ENCODE measurements at regions not wholly inside any gene's neighbourhood (a gene's known extent, or its start where the extent isn't known, plus 50 kb on each side); places are given as distances from the start of the nearest gene placed in this dataset.

DNA sequence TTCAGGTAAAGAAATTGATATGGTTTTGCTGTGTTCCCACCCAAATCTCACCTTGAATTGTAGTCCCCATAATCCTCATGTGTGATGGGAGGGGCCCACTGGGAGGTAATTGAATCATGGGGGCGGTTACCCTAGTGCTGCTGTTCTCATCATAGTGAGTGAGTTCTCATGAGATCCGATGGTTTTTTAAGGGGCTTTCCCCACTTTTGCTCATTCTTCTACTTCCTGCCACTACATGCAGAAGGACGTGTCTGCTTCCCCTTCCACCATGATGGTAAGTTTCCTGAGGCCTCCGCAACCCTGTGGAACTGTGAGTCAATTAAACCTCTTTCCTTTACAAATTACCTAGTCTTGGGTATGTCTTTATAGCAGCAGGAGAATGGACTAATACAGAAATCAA lies 69.3 kb downstream of the MIS18A start:
- no peak overlapping the region for H3K4me3 ChIP-seq (ENCODE audit: low read depth, poor library complexity, severe bottlenecking)
- intact Hi-C loops (cut with DNase I; ENCODE audit: low total_unique reads) = no loop called here
- TF ChIP-seq, protein P1, sequence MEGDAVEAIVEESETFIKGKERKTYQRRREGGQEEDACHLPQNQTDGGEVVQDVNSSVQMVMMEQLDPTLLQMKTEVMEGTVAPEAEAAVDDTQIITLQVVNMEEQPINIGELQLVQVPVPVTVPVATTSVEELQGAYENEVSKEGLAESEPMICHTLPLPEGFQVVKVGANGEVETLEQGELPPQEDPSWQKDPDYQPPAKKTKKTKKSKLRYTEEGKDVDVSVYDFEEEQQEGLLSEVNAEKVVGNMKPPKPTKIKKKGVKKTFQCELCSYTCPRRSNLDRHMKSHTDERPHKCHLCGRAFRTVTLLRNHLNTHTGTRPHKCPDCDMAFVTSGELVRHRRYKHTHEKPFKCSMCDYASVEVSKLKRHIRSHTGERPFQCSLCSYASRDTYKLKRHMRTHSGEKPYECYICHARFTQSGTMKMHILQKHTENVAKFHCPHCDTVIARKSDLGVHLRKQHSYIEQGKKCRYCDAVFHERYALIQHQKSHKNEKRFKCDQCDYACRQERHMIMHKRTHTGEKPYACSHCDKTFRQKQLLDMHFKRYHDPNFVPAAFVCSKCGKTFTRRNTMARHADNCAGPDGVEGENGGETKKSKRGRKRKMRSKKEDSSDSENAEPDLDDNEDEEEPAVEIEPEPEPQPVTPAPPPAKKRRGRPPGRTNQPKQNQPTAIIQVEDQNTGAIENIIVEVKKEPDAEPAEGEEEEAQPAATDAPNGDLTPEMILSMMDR (IDR thresholded peaks at IDR 0.05) = no peak
- no peak for TF ChIP-seq POLR2A (IDR thresholded peaks at IDR 0.05)
- no peak for DNase-seq (ENCODE audit: low spot score in 2 of 2)
- 68 to 78% methylated on average over 4 of the region's 4 CpGs for WGBS, 2 donors

DNA sequence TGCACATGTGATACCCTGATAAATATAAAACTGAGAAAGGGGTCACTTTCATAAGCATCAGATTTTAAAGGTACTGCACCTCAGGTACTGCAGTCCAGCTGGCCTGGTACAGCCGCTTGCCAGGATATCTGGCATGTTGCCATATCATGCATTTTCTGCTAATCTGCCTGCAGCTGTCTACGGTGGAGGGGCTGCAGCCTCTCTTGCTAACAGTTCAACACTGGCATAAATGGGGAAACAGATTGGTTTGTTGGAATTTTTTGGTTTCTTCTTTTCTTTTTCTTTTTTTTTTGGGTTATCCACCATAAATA lies 71.5 kb downstream of the MIS18A start:
- WGBS, 2 donors = 60 to 61% methylated on average over 2 of the region's 2 CpGs
- no peak overlapping the region for H3K4me3 ChIP-seq (ENCODE audit: low read depth, poor library complexity, severe bottlenecking)
- no peak for DNase-seq (ENCODE audit: low spot score in 2 of 2)
- intact Hi-C loops (cut with DNase I; ENCODE audit: low total_unique reads) = no loop called here
- TF ChIP-seq POLR2A (IDR thresholded peaks at IDR 0.05) = no peak
- TF ChIP-seq, protein P1 (IDR thresholded peaks at IDR 0.05) = no peak

DNA sequence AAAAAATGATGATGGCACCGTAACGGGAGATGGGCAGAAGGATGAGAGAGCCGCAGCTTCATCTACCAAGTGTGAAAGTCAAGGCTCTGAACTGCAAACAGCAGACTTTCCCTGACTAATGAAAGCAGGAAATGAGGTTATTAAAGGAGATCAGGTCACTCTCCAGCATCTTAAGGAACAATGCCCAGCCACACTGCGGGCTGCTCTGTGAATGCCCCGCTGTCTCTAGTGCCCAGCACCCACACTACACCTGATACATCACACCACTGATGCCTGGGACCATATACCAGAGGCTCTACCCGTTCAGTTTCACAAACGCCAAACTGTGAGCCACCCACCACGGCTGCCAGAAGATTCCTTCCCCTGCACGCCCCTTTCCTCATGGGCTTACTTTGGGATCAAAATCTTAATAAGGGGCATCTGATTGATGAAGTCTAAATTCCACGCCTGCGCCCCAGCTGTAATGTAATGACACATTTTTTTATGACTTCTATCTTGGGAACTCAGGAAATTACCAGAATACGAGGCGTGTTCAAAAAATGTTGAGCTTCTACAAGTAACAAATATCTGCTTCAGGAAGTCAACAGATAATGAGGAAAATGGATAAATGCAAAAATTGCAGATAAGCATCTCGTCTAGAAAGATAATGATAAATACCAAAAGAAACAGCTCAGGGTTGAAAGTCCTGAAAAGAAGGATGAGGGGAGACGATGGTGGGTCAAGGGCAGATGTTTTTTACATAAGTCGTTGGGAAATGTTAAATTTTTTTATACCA lies 72.0 kb downstream of the MIS18A start:
- intact Hi-C loops (cut with DNase I; ENCODE audit: low total_unique reads) = no loop called here
- H3K4me3 ChIP-seq (ENCODE audit: low read depth, poor library complexity, severe bottlenecking) = no peak overlapping the region
- DNase-seq (ENCODE audit: low spot score in 2 of 2) = no peak
- 57 to 60% methylated on average over 16 of the region's 16 CpGs for WGBS, 2 donors
- TF ChIP-seq, protein P1 (IDR thresholded peaks at IDR 0.05) = no peak
- TF ChIP-seq POLR2A (IDR thresholded peaks at IDR 0.05) = no peak

DNA sequence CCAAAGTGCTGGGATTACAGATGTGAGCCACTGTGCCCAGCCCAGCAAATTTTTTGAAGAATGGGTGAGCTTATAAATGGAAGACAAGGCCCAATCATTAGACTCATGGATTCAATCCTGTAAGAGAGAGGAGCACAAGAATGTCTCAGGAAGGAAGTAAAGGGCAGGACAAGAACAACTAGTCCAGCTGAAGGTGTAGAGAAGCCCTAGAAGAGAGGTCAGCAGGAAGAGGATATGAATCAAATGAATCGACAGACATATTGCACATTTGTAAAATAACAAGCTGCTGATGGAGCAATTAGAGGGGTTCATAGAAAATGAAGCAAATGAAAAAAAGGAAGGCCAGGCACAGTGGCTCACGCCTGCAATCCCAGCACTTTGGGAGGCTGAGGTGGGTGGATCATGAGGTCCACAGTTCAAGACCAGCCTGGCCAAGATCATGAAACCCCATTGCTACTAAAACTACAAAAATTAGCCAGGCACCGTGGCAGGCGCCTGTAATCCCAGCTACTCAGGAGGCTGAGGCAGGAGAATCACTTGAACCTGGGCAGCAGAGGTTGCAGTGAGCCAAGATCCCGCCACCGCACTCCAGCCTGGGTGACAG lies 74.9 kb downstream of the MIS18A start:
- H3K4me3 ChIP-seq (ENCODE audit: low read depth, poor library complexity, severe bottlenecking) = no peak overlapping the region
- no peak for DNase-seq (ENCODE audit: low spot score in 2 of 2)
- WGBS, 2 donors = 91 to 92% methylated on average over 6 of the region's 6 CpGs
- intact Hi-C loops (cut with DNase I; ENCODE audit: low total_unique reads) = no loop called here
- no peak for TF ChIP-seq POLR2A (IDR thresholded peaks at IDR 0.05)
- TF ChIP-seq, protein P1 (IDR thresholded peaks at IDR 0.05) = no peak

DNA sequence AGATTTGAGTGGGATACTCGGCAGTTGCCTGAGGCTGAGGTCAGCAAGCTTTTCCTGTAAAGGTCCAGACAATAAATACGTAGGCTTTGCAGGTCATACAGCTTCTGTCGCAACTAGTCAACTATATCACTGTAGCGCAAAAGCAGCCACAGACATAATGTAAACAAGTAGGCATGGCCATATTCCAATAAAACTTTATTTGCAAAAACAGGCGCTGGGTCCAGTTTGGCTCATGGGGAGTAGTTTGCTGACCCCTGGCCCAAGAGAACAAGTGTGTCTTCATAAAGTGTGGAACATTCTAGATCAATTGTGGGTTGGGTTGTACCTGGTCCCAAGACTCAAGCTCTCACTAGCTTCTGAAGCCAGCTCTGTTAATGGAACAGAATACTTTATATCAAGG lies 78.8 kb downstream of the MIS18A start:
- H3K4me3 ChIP-seq (ENCODE audit: low read depth, poor library complexity, severe bottlenecking) = no peak overlapping the region
- intact Hi-C loops (cut with DNase I; ENCODE audit: low total_unique reads) = no loop called here
- 78 to 91% methylated on average over 5 of the region's 5 CpGs for WGBS, 2 donors
- DNase-seq (ENCODE audit: low spot score in 2 of 2) = no peak
- no peak for TF ChIP-seq POLR2A (IDR thresholded peaks at IDR 0.05)
- TF ChIP-seq, protein P1 (IDR thresholded peaks at IDR 0.05) = no peak

Data from lower leg skin (tissue), 4 donors.